Chondrocyte (in vitro differentiated cells): ENCODE measurements at regions not wholly inside any gene's neighbourhood (a gene's known extent, or its start where the extent isn't known, plus 50 kb on each side); places are given as distances from the start of the nearest gene placed in this dataset.

Source experiments
- DNase-seq: peaks from one replicate; pipeline ENCODE4 v3.0.0; 2021; ENCODE audit warnings: mixed read lengths, low spot score
- H3K27ac Mint-ChIP-seq: one replicate; pipeline ENCODE4 v1.8.0; 2021; ENCODE audit warnings: mild to moderate bottlenecking, moderate library complexity, mixed read lengths; ENCODE audit not compliant: unreplicated experiment
- H3K27me3 Mint-ChIP-seq: 2 replicates; pipeline ENCODE4 v1.8.0; 2021; ENCODE audit warnings: low read depth, mixed read lengths
- H3K36me3 Mint-ChIP-seq: 2 replicates; pipeline ENCODE4 v1.8.0; 2021; ENCODE audit warnings: low read depth, mixed read lengths
- H3K4me1 Mint-ChIP-seq: 2 replicates; pipeline ENCODE4 v1.8.0; 2021; ENCODE audit warnings: low read depth, mild to moderate bottlenecking, mixed read lengths
- H3K4me3 Mint-ChIP-seq: one replicate; pipeline ENCODE4 v1.8.0; 2021; ENCODE audit warnings: mild to moderate bottlenecking, moderate library complexity, mixed read lengths; ENCODE audit not compliant: unreplicated experiment
- H3K9me3 Mint-ChIP-seq: 2 replicates; pipeline ENCODE4 v1.8.0; 2021; ENCODE audit warnings: low read depth, mixed read lengths
- CTCF ChIP-seq: fragments of 200-600 bp; sonication (generic); IDR thresholded peaks from 2 replicates; pipeline ENCODE4 v1.5.0; 2021; ENCODE audit warnings: antibody characterized with exemption, mild to moderate bottlenecking, moderate library complexity

GRCh38 chr11:13220148-13220547 is 57.4 kb upstream of the BMAL1 start:
- no peak for DNase-seq
- Mint-ChIP-seq H3K27ac (no peak overlapping the region), H3K4me3 (no peak overlapping the region), H3K9me3 (no peaks in the 10 kb centered on the region), H3K27me3 (no peaks in the 10 kb centered on the region), H3K36me3 (no peaks in the 10 kb centered on the region), H3K4me1 (peaks cover 39% of the 10 kb centered on the region)
- TF ChIP-seq CTCF = no peak

GRCh38 chr11:13221722-13222121 is 55.9 kb upstream of the BMAL1 start:
- Mint-ChIP-seq H3K4me3 (no peak overlapping the region), H3K4me1 (peaks cover 25% of the 10 kb centered on the region), H3K36me3 (no peaks in the 10 kb centered on the region), H3K27me3 (no peaks in the 10 kb centered on the region), H3K27ac (no peak overlapping the region), H3K9me3 (no peaks in the 10 kb centered on the region)
- DNase-seq = no peak
- no peak for TF ChIP-seq CTCF

- no peak for TF ChIP-seq CTCF
- Mint-ChIP-seq H3K36me3 (no peaks in the 10 kb centered on the region), H3K27ac (no peak overlapping the region), H3K27me3 (no peaks in the 10 kb centered on the region), H3K4me3 (no peak overlapping the region), H3K9me3 (no peaks in the 10 kb centered on the region), H3K4me1 (peaks cover 20% of the 10 kb centered on the region)
- DNase-seq = no peak
Observed at GRCh38 chr11:13222285-13222684, 55.3 kb upstream of the BMAL1 start.

GRCh38 chr11:13223112-13223511 is 54.5 kb upstream of the BMAL1 start:
- H3K27ac Mint-ChIP-seq = no peak overlapping the region
- H3K4me3 Mint-ChIP-seq = no peak overlapping the region

GRCh38 chr11:13224324-13224723 is 53.3 kb upstream of the BMAL1 start:
- no peaks in the 10 kb centered on the region for H3K36me3 Mint-ChIP-seq
- peaks cover 11% of the 10 kb centered on the region for H3K4me1 Mint-ChIP-seq
- no peak overlapping the region for H3K4me3 Mint-ChIP-seq
- H3K27me3 Mint-ChIP-seq = no peaks in the 10 kb centered on the region
- no peak for DNase-seq
- TF ChIP-seq CTCF = no peak
- no peaks in the 10 kb centered on the region for H3K9me3 Mint-ChIP-seq
- no peak overlapping the region for H3K27ac Mint-ChIP-seq

More at GRCh38 chr11:13223112-13223511, 54.5 kb upstream of the BMAL1 start:
- no peak for TF ChIP-seq CTCF
- no peak for DNase-seq
- Mint-ChIP-seq H3K36me3 (no peaks in the 10 kb centered on the region), H3K27me3 (no peaks in the 10 kb centered on the region), H3K9me3 (no peaks in the 10 kb centered on the region), H3K4me1 (peaks cover 13% of the 10 kb centered on the region)
